ENCODE measurements at regions not wholly inside any gene's neighbourhood (a gene's known extent, or its start where the extent isn't known, plus 50 kb on each side); places are given as distances from the start of the nearest gene placed in this dataset.

DNA sequence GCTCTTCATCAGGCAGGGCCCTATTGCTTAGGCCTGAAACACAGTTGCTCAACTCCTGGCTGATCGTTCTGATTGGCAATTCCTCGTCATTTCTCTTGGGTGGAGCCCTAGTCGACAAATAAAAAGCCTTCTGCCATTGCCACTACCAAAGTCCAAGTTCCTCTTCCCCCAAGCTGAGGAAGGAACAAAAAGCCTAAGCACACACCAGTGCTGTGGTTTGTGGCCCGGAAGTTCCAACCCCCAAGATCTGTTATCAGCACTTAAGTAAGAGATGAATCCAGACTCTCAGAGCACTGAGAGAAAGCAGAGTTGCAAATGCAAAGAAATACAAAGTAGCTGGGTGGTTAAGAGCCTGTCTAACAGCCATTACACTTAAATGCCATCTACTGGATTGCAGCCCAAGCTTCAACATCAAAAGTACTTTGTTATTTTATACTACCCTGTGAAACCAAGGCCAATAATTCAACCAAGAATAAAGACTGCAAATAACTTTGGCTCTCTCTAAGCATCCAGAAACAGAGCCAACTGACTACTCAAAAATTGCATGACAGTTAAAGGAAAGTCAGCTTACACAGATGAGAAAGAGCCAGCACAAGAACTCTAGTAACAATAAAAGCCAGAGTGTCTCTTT lies 1024.0 kb downstream of the GRIK2 start:
- Mint-ChIP-seq H3K36me3 (ENCODE audit: unreplicated experiment) (no peaks in the 10 kb centered on the region), H3K27ac (ENCODE audit: unreplicated experiment) (no peak overlapping the region), H3K4me1 (ENCODE audit: low read depth, unreplicated experiment) (peaks cover 2% of the 10 kb centered on the region), H3K4me3 (ENCODE audit: unreplicated experiment) (no peak overlapping the region), H3K27me3 (ENCODE audit: unreplicated experiment) (no peaks in the 10 kb centered on the region), H3K9me3 (ENCODE audit: unreplicated experiment) (no peaks in the 10 kb centered on the region)
- no peak for DNase-seq
- TF ChIP-seq, protein P1, sequence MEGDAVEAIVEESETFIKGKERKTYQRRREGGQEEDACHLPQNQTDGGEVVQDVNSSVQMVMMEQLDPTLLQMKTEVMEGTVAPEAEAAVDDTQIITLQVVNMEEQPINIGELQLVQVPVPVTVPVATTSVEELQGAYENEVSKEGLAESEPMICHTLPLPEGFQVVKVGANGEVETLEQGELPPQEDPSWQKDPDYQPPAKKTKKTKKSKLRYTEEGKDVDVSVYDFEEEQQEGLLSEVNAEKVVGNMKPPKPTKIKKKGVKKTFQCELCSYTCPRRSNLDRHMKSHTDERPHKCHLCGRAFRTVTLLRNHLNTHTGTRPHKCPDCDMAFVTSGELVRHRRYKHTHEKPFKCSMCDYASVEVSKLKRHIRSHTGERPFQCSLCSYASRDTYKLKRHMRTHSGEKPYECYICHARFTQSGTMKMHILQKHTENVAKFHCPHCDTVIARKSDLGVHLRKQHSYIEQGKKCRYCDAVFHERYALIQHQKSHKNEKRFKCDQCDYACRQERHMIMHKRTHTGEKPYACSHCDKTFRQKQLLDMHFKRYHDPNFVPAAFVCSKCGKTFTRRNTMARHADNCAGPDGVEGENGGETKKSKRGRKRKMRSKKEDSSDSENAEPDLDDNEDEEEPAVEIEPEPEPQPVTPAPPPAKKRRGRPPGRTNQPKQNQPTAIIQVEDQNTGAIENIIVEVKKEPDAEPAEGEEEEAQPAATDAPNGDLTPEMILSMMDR (IDR thresholded peaks at IDR 0.05; ENCODE audit: partially characterized antibody, unreplicated experiment), result no peak

DNA sequence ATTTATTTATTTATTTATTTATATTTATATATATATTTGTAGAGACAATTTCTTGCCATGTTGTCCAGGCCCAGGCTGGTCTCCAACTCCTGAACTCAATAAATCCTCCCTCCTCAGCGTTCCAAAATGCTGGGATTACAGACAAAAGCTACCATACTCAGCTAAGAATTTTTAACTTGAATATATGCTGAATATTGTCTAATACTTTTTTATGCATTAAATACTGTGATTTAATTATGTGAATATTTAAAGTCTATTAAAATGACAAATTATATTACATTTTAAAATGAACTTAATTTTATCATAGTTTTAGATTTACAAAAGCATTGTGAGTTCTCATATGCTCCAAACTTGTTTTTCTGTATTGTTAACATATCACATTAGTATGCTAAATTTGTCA lies 1022.4 kb downstream of the GRIK2 start:
- H3K27me3 Mint-ChIP-seq (ENCODE audit: unreplicated experiment), result no peaks in the 10 kb centered on the region
- no peaks in the 10 kb centered on the region for H3K36me3 Mint-ChIP-seq (ENCODE audit: unreplicated experiment)
- no peak for DNase-seq
- no peak overlapping the region for H3K27ac Mint-ChIP-seq (ENCODE audit: unreplicated experiment)
- H3K9me3 Mint-ChIP-seq (ENCODE audit: unreplicated experiment), result no peaks in the 10 kb centered on the region
- peaks cover 6% of the 10 kb centered on the region for H3K4me1 Mint-ChIP-seq (ENCODE audit: low read depth, unreplicated experiment)
- TF ChIP-seq, protein P1 (IDR thresholded peaks at IDR 0.05; ENCODE audit: partially characterized antibody, unreplicated experiment), result no peak
- H3K4me3 Mint-ChIP-seq (ENCODE audit: unreplicated experiment), result no peak overlapping the region

DNA sequence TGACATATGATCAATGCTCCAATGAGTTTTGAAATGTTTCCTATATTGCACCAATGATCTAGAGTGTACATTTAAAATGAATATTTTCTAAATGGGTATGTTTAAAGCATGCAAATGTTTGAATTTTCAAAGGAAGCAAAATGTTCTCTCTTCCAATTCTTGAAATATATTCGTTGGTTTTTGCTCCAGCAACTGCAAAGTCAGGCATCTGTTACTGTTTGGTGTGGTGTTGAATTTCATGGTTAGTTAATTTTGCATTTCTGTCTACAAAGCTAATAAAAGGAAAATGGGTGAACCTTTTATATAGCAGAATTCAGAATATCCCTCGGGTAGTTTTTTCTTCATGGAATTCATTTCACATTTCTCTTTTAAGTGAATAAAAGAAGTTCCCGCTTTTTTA lies 1018.3 kb downstream of the GRIK2 start:
- no peak for DNase-seq
- no peak overlapping the region for H3K27ac Mint-ChIP-seq (ENCODE audit: unreplicated experiment)
- TF ChIP-seq, protein P1 (IDR thresholded peaks at IDR 0.05; ENCODE audit: partially characterized antibody, unreplicated experiment), result no peak
- peaks cover 6% of the 10 kb centered on the region for H3K4me1 Mint-ChIP-seq (ENCODE audit: low read depth, unreplicated experiment)
- no peaks in the 10 kb centered on the region for H3K9me3 Mint-ChIP-seq (ENCODE audit: unreplicated experiment)
- H3K27me3 Mint-ChIP-seq (ENCODE audit: unreplicated experiment), result no peaks in the 10 kb centered on the region
- no peak overlapping the region for H3K4me3 Mint-ChIP-seq (ENCODE audit: unreplicated experiment)
- no peaks in the 10 kb centered on the region for H3K36me3 Mint-ChIP-seq (ENCODE audit: unreplicated experiment)

DNA sequence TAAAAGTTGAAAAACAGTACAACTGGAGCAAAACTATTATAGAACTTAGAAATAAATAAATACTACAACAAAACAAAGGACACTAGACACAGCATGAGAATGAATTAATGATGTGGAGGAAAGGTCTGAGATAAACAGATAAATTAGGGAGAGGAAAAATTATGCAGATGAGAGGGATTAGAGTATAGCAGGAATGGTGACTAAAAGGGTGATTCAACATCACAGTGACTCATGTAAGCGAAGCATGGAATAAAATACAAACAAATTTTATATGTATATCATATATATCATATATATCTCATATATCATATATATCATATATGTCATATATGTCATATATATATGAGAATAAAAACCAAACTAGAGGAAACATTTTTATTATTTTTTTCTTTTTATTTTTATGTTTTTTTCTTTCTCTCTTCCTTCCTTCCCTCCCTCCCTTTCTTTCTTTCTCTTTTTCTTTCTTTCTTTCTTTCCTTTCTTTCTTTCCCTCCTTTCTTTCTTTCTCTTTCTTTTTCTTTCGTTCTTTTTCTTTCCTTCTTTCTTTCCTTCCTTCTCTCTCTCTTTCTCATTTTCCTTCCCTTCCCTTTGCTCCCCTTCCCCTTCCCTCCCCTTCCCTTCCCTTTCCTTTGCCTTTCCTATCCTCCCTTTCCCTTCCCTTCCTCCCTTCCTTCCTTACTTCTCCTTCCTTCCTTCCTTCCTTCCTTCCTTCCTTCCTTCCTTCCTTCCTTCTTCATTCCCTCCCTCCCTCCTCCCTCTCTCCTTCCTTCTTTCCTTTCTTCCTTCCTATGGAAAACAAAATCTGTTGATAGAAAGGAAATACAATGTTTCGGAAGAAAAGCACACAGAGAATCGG lies 1014.6 kb downstream of the GRIK2 start:
- Mint-ChIP-seq H3K4me3 (ENCODE audit: unreplicated experiment) (no peak overlapping the region), H3K27me3 (ENCODE audit: unreplicated experiment) (no peaks in the 10 kb centered on the region), H3K27ac (ENCODE audit: unreplicated experiment) (no peak overlapping the region), H3K36me3 (ENCODE audit: unreplicated experiment) (no peaks in the 10 kb centered on the region), H3K4me1 (ENCODE audit: low read depth, unreplicated experiment) (peaks cover 6% of the 10 kb centered on the region), H3K9me3 (ENCODE audit: unreplicated experiment) (no peaks in the 10 kb centered on the region)
- TF ChIP-seq, protein P1 (IDR thresholded peaks at IDR 0.05; ENCODE audit: partially characterized antibody, unreplicated experiment), result no peak
- DNase-seq, result no peak

DNA sequence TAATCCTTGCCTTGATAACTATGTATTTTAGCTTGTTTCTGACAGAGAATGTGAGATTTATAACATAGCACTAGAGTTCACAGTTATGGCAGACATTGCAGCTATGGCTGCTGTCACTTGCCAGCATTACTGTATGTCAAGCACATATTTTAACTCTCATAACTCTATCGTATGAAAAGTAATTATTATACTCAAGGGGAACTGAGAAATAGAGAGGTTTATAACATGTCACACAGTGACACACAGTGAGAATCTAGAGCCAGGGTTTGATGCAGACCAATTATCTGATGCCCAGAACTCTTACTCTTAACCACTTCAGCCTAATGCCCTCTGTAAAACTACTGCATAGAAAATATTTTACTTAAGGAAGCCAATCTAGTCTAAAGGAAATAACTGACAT lies 1012.4 kb downstream of the GRIK2 start:
- TF ChIP-seq, protein P1 (IDR thresholded peaks at IDR 0.05; ENCODE audit: partially characterized antibody, unreplicated experiment), result no peak
- Mint-ChIP-seq H3K27me3 (ENCODE audit: unreplicated experiment) (no peaks in the 10 kb centered on the region), H3K9me3 (ENCODE audit: unreplicated experiment) (no peaks in the 10 kb centered on the region), H3K4me3 (ENCODE audit: unreplicated experiment) (no peak overlapping the region), H3K4me1 (ENCODE audit: low read depth, unreplicated experiment) (no peaks in the 10 kb centered on the region), H3K27ac (ENCODE audit: unreplicated experiment) (no peak overlapping the region), H3K36me3 (ENCODE audit: unreplicated experiment) (no peaks in the 10 kb centered on the region)
- no peak for DNase-seq

Measured in glutamatergic neuron (in vitro differentiated cells).